Astrocyte (in vitro differentiated cells and primary cell): ENCODE measurements at regions not wholly inside any gene's neighbourhood (a gene's known extent, or its start where the extent isn't known, plus 50 kb on each side); places are given as distances from the start of the nearest gene placed in this dataset.

ENCODE experiments used
- DNase-seq: peaks from one replicate; pipeline ENCODE4 v3.0.0-alpha.2; 2010; ENCODE audit warnings: low read depth
- FAIRE-seq: peaks from 2 replicates; lab custom pipeline; 2011; peaks lifted over from hg19 to GRCh38; lab: Jason Lieb, UNC
- H2AFZ ChIP-seq: 2 replicates; pipeline ENCODE4 v1.6.0; 2012; ENCODE audit warnings: low read depth, low read length, inconsistent platforms
- H3K27ac ChIP-seq: 2 replicates; pipeline ENCODE4 v1.5.1; 2011; ENCODE audit warnings: low read depth, low read length, inconsistent platforms
- H3K27me3 ChIP-seq: 2 replicates; pipeline ENCODE4 v1.6.0; 2011; ENCODE audit warnings: low read length, inconsistent platforms; ENCODE audit not compliant: insufficient read depth
- H3K36me3 ChIP-seq: 2 replicates; pipeline ENCODE4 v1.5.1; 2011; ENCODE audit warnings: low read length, inconsistent platforms; ENCODE audit not compliant: insufficient read depth
- H3K4me1 ChIP-seq: 2 replicates; pipeline ENCODE4 v1.5.1; 2011; ENCODE audit warnings: low read length, inconsistent platforms; ENCODE audit not compliant: insufficient read depth
- H3K4me2 ChIP-seq: 2 replicates; pipeline ENCODE4 v1.6.0; 2012; ENCODE audit warnings: low read length, inconsistent platforms
- H3K4me3 ChIP-seq: 2 replicates; pipeline ENCODE4 v1.5.1; 2011; ENCODE audit warnings: low read depth, mild to moderate bottlenecking, low read length, inconsistent platforms; ENCODE audit not compliant: insufficient read depth
- H3K79me2 ChIP-seq: 2 replicates; pipeline ENCODE4 v1.6.0; 2012; ENCODE audit warnings: mild to moderate bottlenecking, low read length, inconsistent platforms; ENCODE audit not compliant: insufficient read depth
- H3K9ac ChIP-seq: 2 replicates; pipeline ENCODE4 v1.6.0; 2012; ENCODE audit warnings: mild to moderate bottlenecking, low read length, inconsistent platforms
- H3K9me3 ChIP-seq: 2 replicates; pipeline ENCODE4 v1.5.1; 2012; ENCODE audit warnings: low read depth, mild to moderate bottlenecking, low read length, inconsistent platforms; ENCODE audit not compliant: insufficient read depth
- H4K20me1 ChIP-seq: 2 replicates; pipeline ENCODE4 v1.6.0; 2012; ENCODE audit warnings: low read length, inconsistent platforms; ENCODE audit not compliant: insufficient read depth
- H3K27ac Mint-ChIP-seq: one replicate; pipeline ENCODE4 v1.8.0; 2021; ENCODE audit warnings: mild to moderate bottlenecking, mixed read lengths; ENCODE audit not compliant: unreplicated experiment
- H3K27me3 Mint-ChIP-seq: one replicate; pipeline ENCODE4 v1.8.0; 2021; ENCODE audit warnings: low read depth, mixed read lengths; ENCODE audit not compliant: unreplicated experiment
- H3K36me3 Mint-ChIP-seq: one replicate; pipeline ENCODE4 v1.8.0; 2021; ENCODE audit warnings: low read depth, mixed read lengths; ENCODE audit not compliant: unreplicated experiment
- H3K4me1 Mint-ChIP-seq: one replicate; pipeline ENCODE4 v1.8.0; 2021; ENCODE audit warnings: low read depth, mixed read lengths; ENCODE audit not compliant: unreplicated experiment
- H3K4me3 Mint-ChIP-seq: one replicate; pipeline ENCODE4 v1.8.0; 2021; ENCODE audit warnings: mild to moderate bottlenecking, moderate library complexity, mixed read lengths; ENCODE audit not compliant: unreplicated experiment
- H3K9me3 Mint-ChIP-seq: one replicate; pipeline ENCODE4 v1.8.0; 2021; ENCODE audit warnings: mild to moderate bottlenecking, mixed read lengths; ENCODE audit not compliant: unreplicated experiment
- EZH2 ChIP-seq: IDR thresholded peaks from 2 replicates; pipeline ENCODE4 v1.6.1; 2012; ENCODE audit warnings: mild to moderate bottlenecking, low read length, inconsistent platforms; ENCODE audit not compliant: insufficient read depth
- TF ChIP-seq, protein P1 (sequence below): IDR thresholded peaks from 2 replicates; pipeline ENCODE4 v1.5.1; 2011; ENCODE audit warnings: low read depth, mild to moderate bottlenecking, inconsistent platforms, low read length, moderate library complexity; ENCODE audit not compliant: insufficient read depth

- TF ChIP-seq, protein P1, sequence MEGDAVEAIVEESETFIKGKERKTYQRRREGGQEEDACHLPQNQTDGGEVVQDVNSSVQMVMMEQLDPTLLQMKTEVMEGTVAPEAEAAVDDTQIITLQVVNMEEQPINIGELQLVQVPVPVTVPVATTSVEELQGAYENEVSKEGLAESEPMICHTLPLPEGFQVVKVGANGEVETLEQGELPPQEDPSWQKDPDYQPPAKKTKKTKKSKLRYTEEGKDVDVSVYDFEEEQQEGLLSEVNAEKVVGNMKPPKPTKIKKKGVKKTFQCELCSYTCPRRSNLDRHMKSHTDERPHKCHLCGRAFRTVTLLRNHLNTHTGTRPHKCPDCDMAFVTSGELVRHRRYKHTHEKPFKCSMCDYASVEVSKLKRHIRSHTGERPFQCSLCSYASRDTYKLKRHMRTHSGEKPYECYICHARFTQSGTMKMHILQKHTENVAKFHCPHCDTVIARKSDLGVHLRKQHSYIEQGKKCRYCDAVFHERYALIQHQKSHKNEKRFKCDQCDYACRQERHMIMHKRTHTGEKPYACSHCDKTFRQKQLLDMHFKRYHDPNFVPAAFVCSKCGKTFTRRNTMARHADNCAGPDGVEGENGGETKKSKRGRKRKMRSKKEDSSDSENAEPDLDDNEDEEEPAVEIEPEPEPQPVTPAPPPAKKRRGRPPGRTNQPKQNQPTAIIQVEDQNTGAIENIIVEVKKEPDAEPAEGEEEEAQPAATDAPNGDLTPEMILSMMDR, result no peak
- no peak for TF ChIP-seq EZH2
- no peaks in the 10 kb centered on the region for H3K4me1 ChIP-seq
- no peak for FAIRE-seq
Observed at GRCh38 chr3:163196815-163197374, 1700.3 kb downstream of the OTOL1 start.

DNA sequence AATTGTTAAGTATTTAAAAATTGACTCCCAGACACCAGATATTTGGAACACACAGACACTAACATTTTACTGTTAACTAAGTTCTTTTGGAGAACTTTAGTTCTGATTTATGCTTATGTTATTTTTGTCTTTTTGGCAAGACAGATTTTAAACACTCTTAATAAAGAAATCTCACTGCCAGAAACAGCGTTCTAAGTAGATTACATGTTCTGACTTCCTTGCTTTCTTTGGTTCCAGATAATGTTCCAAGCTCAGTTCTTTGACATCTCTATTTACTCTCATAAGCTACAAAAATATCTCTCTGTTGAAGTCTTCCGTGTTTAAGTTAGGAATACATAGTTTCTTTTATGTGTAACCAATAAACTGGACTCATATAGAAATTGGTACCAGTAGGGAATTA lies 1699.6 kb downstream of the OTOL1 start:
- no peaks in the 10 kb centered on the region for H3K27me3 Mint-ChIP-seq
- Histone ChIP-seq H3K9me3 (no peaks in the 10 kb centered on the region), H3K4me2 (no peak overlapping the region), H3K9ac (no peak overlapping the region), H3K27ac (no peak overlapping the region), H3K79me2 (no peaks in the 10 kb centered on the region), H4K20me1 (no peaks in the 10 kb centered on the region), H2AFZ (no peak overlapping the region), H3K4me3 (no peak overlapping the region), H3K36me3 (no peaks in the 10 kb centered on the region), H3K4me1 (no peaks in the 10 kb centered on the region), H3K27me3 (no peaks in the 10 kb centered on the region)
- TF ChIP-seq EZH2, result no peak
- TF ChIP-seq, protein P1, result no peak
- H3K4me3 Mint-ChIP-seq, result no peak overlapping the region
- no peaks in the 10 kb centered on the region for H3K9me3 Mint-ChIP-seq
- H3K4me1 Mint-ChIP-seq, result no peaks in the 10 kb centered on the region
- no peaks in the 10 kb centered on the region for H3K36me3 Mint-ChIP-seq
- no peak for FAIRE-seq
- no peak overlapping the region for H3K27ac Mint-ChIP-seq
- DNase-seq, result no peak

More at GRCh38 chr3:163196815-163197374, 1700.3 kb downstream of the OTOL1 start:
- H4K20me1 ChIP-seq, result no peaks in the 10 kb centered on the region
- H3K79me2 ChIP-seq, result no peaks in the 10 kb centered on the region
- Mint-ChIP-seq H3K4me1 (no peaks in the 10 kb centered on the region), H3K27me3 (no peaks in the 10 kb centered on the region), H3K9me3 (no peaks in the 10 kb centered on the region), H3K4me3 (no peak overlapping the region), H3K36me3 (no peaks in the 10 kb centered on the region), H3K27ac (no peak overlapping the region)
- no peak for DNase-seq
- no peak overlapping the region for H3K4me3 ChIP-seq
- H2AFZ ChIP-seq, result no peak overlapping the region
- no peak overlapping the region for H3K4me2 ChIP-seq
- no peaks in the 10 kb centered on the region for H3K9me3 ChIP-seq
- no peaks in the 10 kb centered on the region for H3K27me3 ChIP-seq
- no peaks in the 10 kb centered on the region for H3K36me3 ChIP-seq
- H3K27ac ChIP-seq, result no peak overlapping the region
- H3K9ac ChIP-seq, result no peak overlapping the region

DNA sequence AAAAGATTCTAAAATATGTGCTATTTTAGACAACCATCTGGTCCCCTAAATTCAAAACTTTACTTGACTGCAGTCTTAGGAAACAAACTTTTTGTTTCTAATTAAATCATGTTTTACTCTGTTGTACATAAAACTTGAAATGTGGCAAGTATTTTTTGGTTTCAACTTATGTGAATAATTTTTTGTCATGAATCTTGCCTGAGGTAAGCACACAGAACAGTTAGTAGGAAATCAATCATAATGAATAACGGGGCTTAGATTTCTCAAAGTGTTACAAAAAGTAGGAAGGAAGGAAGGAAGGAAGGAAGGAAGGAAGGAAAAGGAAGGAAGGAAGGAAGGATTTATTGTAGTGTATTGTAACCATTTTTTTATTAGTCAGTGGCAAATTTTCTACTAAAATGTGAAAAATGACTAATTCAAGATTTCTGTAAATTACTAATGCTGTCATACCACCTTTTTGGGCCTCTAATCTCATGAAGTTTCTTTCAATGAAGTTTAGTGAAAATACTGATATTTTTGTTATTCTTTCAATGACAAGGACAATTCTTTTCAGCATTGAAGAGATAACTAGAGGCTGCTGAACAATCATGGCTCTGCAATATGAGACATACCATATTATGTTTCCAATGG lies 1689.2 kb downstream of the OTOL1 start:
- Histone ChIP-seq H3K4me2 (no peak overlapping the region), H3K4me1 (no peaks in the 10 kb centered on the region), H3K27ac (no peak overlapping the region), H3K36me3 (no peaks in the 10 kb centered on the region), H3K27me3 (no peaks in the 10 kb centered on the region), H3K79me2 (no peaks in the 10 kb centered on the region), H4K20me1 (no peaks in the 10 kb centered on the region), H2AFZ (no peak overlapping the region), H3K9me3 (no peaks in the 10 kb centered on the region), H3K4me3 (no peak overlapping the region), H3K9ac (no peak overlapping the region)
- Mint-ChIP-seq H3K9me3 (no peaks in the 10 kb centered on the region), H3K4me1 (no peaks in the 10 kb centered on the region), H3K4me3 (no peak overlapping the region), H3K27me3 (no peaks in the 10 kb centered on the region), H3K27ac (no peak overlapping the region), H3K36me3 (no peaks in the 10 kb centered on the region)
- TF ChIP-seq EZH2, result no peak
- TF ChIP-seq, protein P1, result no peak
- FAIRE-seq, result no peak
- no peak for DNase-seq
